ENCODE measurements at regions not wholly inside any gene's neighbourhood (a gene's known extent, or its start where the extent isn't known, plus 50 kb on each side); places are given as distances from the start of the nearest gene placed in this dataset.

DNA sequence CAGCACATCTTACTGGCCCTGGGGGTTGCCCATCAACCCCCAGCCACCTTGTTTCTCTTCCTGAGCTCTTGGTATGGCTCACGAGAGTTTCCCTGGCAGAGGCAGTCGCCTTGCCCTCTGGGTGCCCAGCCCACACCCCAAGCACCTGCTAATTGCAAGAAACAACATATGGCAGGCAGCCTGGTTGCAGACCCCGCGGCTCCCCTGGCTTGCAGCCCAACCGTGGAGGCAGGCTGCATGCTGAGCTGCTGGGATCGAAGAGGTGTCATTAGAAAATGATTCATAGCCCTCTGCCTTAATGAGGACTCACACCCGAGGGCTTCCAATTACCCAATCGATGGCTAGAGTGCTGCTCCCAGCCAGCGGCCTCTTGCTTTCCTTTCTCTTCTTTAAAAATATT, 115.7 kb downstream of the TMEM114 start:
- CTCF ChIA-PET: no interaction called here
- no peak overlapping the region for H3K4me3 Mint-ChIP-seq
- no peak for DNase-seq

DNA sequence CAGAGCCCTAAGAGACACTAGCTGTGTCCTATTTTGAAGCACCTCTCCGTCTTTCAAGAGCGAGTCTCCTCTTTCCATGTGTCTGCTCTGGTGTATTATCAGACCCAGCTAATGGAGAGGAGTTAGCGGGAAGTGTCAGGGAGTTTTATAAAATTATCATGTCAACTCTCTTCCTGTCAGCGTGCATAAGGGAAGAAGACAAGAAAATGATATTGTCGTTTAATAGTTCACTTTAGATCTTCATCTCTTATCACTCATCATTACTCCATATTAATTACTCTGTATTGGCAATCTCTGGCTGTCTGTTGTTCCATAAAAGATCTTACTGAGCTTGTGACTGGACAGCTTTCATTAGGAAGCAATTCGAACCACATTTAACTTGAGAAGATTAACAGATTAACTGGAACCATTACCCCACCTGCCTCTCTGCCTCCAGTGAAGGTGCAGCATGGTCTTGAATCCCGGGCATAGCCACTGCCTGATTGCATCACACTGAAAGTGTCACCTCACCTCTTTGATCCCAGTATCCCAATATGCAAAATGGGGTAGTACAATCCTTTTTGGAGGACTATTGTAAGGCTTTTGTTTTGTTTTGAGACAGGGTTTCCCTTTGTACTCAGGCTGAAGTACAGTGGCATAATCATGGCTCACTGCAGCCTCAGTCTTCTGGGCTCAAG, 121.1 kb downstream of the TMEM114 start:
- H3K36me3 Mint-ChIP-seq: no peaks in the 10 kb centered on the region
- no peak for DNase-seq
- no peak overlapping the region for H3K4me3 ChIP-seq (ENCODE audit: low read length)
- ChIA-PET POLR2A (no interaction called here), CTCF (no interaction called here)
- H3K9me3 Mint-ChIP-seq: peaks cover 2 to 9% (median 6%) of the 10 kb centered on the region in 5 donors
- H3K27ac ChIP-seq (ENCODE audit: low read depth, low read length): no peak overlapping the region
- H3K27me3 ChIP-seq (ENCODE audit: insufficient read depth, low read length, poor library complexity, severe bottlenecking): no peaks in the 10 kb centered on the region
- no peak overlapping the region for H3K4me3 Mint-ChIP-seq
- no peaks in the 10 kb centered on the region for H3K4me1 Mint-ChIP-seq
- no peak overlapping the region for H3K27ac Mint-ChIP-seq
- no peaks in the 10 kb centered on the region for H3K9me3 ChIP-seq (ENCODE audit: low read length)
- H3K27me3 Mint-ChIP-seq: peaks cover 0 to 7% of the 10 kb centered on the region in 2 donors
- H3K36me3 ChIP-seq (ENCODE audit: insufficient read depth, low read length): no peaks in the 10 kb centered on the region
- no peaks in the 10 kb centered on the region for H3K4me1 ChIP-seq (ENCODE audit: insufficient read depth, low read length)

More for the DNA sequence above, 115.7 kb downstream of the TMEM114 start:
- Mint-ChIP-seq H3K9me3 (peaks cover 0 to 3% (median 0%) of the 10 kb centered on the region in 5 donors), H3K27me3 (no peaks in the 10 kb centered on the region), H3K36me3 (no peaks in the 10 kb centered on the region), H3K4me1 (no peaks in the 10 kb centered on the region), H3K27ac (no peak overlapping the region)
- Histone ChIP-seq H3K27ac (ENCODE audit: low read depth, low read length) (no peak overlapping the region), H3K27me3 (ENCODE audit: insufficient read depth, low read length, poor library complexity, severe bottlenecking) (no peaks in the 10 kb centered on the region), H3K4me3 (ENCODE audit: low read length) (no peak overlapping the region), H3K4me1 (ENCODE audit: insufficient read depth, low read length) (no peaks in the 10 kb centered on the region), H3K9me3 (ENCODE audit: low read length) (no peaks in the 10 kb centered on the region), H3K36me3 (ENCODE audit: insufficient read depth, low read length) (no peaks in the 10 kb centered on the region)
- POLR2A ChIA-PET: no interaction called here

DNA sequence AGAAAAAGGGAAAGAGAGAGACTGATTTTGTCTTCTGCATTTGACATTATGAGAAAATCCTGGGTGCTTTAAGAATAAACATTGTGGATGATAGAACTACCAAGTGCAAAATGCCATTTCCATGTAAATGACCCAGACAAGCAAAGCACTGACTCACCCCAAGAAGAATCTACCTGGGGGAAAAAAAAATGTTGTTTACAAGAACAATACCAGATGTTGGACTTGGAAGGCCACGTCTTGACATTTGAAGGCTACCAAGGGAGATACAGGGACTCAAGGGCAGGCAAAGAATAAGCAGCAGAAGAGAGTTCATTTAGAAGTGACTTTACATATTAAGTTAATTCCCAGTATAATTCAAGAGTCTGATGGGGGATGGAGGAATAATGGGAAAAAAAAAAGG, 125.3 kb downstream of the TMEM114 start:
- Histone ChIP-seq H3K4me3 (ENCODE audit: low read length) (no peak overlapping the region), H3K4me1 (ENCODE audit: insufficient read depth, low read length) (no peaks in the 10 kb centered on the region), H3K27ac (ENCODE audit: low read depth, low read length) (no peak overlapping the region), H3K36me3 (ENCODE audit: insufficient read depth, low read length) (no peaks in the 10 kb centered on the region), H3K9me3 (ENCODE audit: low read length) (no peaks in the 10 kb centered on the region), H3K27me3 (ENCODE audit: insufficient read depth, low read length, poor library complexity, severe bottlenecking) (no peaks in the 10 kb centered on the region)
- peaks cover 2 to 9% (median 5%) of the 10 kb centered on the region in 5 donors for H3K9me3 Mint-ChIP-seq
- no peaks in the 10 kb centered on the region for H3K36me3 Mint-ChIP-seq
- H3K27ac Mint-ChIP-seq: no peak overlapping the region
- H3K4me1 Mint-ChIP-seq: no peaks in the 10 kb centered on the region
- CTCF ChIA-PET: no interaction called here
- peaks cover 3 to 10% of the 10 kb centered on the region in 2 donors for H3K27me3 Mint-ChIP-seq
- no peak overlapping the region for H3K4me3 Mint-ChIP-seq
- no peak for DNase-seq
- POLR2A ChIA-PET: no interaction called here

DNA sequence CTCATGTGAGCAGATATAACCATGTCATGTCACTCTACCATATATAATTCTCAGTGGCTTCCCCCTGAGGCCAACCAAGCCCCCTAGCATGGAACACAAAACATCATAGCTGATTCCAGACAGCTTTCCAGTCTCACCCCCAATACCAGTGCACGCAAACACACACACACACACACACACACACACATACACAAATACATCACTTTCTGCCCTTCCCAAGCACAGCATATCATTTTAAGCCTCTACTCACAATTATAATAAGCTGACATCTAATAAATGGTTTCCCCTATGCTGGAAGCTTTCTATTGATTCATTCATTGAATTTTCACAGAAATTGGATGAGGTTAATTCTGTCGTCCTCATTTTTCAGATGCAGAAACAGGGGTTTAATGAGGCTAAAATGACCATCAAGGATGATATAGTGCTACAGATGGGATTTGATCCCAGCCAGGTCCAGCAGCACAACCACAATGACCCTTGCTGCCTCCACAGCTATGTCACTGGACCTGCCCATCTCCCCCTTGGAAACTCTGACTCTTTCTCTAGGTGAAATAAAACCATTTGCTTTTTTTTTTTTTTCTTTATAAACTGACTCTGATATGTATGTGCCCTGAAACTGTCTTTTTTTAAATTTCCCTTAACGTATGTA, 131.1 kb downstream of the TMEM114 start:
- peaks cover 3% of the 10 kb centered on the region in 2 donors for H3K27me3 Mint-ChIP-seq
- H3K4me1 Mint-ChIP-seq: no peaks in the 10 kb centered on the region
- peaks cover 0 to 6% (median 2%) of the 10 kb centered on the region in 5 donors for H3K9me3 Mint-ChIP-seq
- Histone ChIP-seq H3K4me1 (ENCODE audit: insufficient read depth, low read length) (no peaks in the 10 kb centered on the region), H3K9me3 (ENCODE audit: low read length) (no peaks in the 10 kb centered on the region), H3K4me3 (ENCODE audit: low read length) (no peak overlapping the region), H3K36me3 (ENCODE audit: insufficient read depth, low read length) (no peaks in the 10 kb centered on the region), H3K27me3 (ENCODE audit: insufficient read depth, low read length, poor library complexity, severe bottlenecking) (no peaks in the 10 kb centered on the region), H3K27ac (ENCODE audit: low read depth, low read length) (no peak overlapping the region)
- H3K27ac Mint-ChIP-seq: peak overlapping the region in 1 of 8 donors; percentile 2
- no peaks in the 10 kb centered on the region for H3K36me3 Mint-ChIP-seq
- POLR2A ChIA-PET: no interaction called here
- CTCF ChIA-PET: no interaction called here
- no peak for DNase-seq
- H3K4me3 Mint-ChIP-seq: no peak overlapping the region

DNA sequence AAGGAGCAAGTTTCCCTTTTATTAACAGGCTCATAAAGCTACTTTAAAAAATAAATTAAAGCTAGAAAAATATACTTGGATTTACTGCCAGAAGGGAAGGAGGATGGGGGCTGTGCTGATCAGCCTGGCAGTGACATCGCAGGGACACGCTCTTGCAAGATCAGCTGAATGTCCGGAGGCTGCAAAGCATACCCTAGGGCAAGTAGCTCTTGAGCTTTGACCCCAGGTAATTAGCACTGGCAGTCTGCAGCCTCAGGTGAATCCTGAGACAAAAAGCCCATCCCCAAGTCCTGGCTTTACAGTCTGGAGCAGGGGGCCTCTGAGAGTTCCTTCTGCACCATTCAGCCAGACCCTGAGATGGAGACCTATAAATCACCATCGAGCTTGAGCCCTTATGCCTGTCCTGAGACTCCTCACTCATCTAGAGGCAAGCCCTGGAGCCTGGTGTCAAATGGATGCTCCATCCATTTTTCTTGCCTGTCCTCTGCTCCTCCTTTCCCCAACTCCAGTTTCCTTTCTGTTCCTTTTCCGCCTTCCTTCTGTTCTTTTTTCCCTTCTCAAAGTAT, 131.7 kb downstream of the TMEM114 start:
- no peak overlapping the region for H3K27ac Mint-ChIP-seq
- CTCF ChIA-PET: no interaction called here
- H3K36me3 Mint-ChIP-seq: no peaks in the 10 kb centered on the region
- POLR2A ChIA-PET: no interaction called here
- H3K27me3 ChIP-seq (ENCODE audit: insufficient read depth, low read length, poor library complexity, severe bottlenecking): no peaks in the 10 kb centered on the region
- peaks cover 3% of the 10 kb centered on the region in 2 donors for H3K27me3 Mint-ChIP-seq
- H3K9me3 Mint-ChIP-seq: peaks cover 0 to 6% (median 2%) of the 10 kb centered on the region in 5 donors
- no peaks in the 10 kb centered on the region for H3K9me3 ChIP-seq (ENCODE audit: low read length)
- H3K4me1 ChIP-seq (ENCODE audit: insufficient read depth, low read length): no peaks in the 10 kb centered on the region
- no peaks in the 10 kb centered on the region for H3K36me3 ChIP-seq (ENCODE audit: insufficient read depth, low read length)
- DNase-seq: no peak
- no peaks in the 10 kb centered on the region for H3K4me1 Mint-ChIP-seq
- no peak overlapping the region for H3K4me3 Mint-ChIP-seq
- no peak overlapping the region for H3K27ac ChIP-seq (ENCODE audit: low read depth, low read length)
- no peak overlapping the region for H3K4me3 ChIP-seq (ENCODE audit: low read length)

DNA sequence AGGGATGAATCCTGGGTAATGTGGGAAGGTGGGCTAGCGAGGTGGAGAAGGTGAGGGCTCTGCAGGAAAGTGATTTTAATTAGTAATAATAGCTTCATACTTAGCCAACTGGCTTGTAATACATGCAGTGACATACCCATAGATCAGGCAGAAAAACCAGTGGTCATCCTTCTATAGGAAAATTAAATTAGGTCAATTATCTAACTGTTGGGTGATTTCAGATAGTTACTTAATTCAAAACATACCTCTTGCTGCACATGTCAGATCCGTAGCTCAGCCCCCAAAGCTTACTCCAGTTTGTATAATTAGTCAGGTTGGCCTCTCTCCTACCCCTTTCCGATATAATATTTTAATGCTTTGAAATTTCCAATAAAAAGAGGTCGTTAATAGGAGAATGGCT, 137.0 kb downstream of the TMEM114 start:
- Mint-ChIP-seq H3K27me3 (no peaks in the 10 kb centered on the region), H3K4me3 (no peak overlapping the region), H3K9me3 (peaks cover 0 to 7% (median 0%) of the 10 kb centered on the region in 5 donors), H3K36me3 (no peaks in the 10 kb centered on the region), H3K27ac (no peak overlapping the region), H3K4me1 (no peaks in the 10 kb centered on the region)
- no peak for DNase-seq
- H3K4me1 ChIP-seq (ENCODE audit: insufficient read depth, low read length): no peaks in the 10 kb centered on the region
- ChIA-PET POLR2A (no interaction called here), CTCF (interaction anchor here (1.1 kb wide), 1 partner anchor 9 kb away, joined by 3 read pairs; no protein-coding TSS in a partner anchor)
- no peaks in the 10 kb centered on the region for H3K36me3 ChIP-seq (ENCODE audit: insufficient read depth, low read length)
- no peak overlapping the region for H3K4me3 ChIP-seq (ENCODE audit: low read length)
- no peaks in the 10 kb centered on the region for H3K27me3 ChIP-seq (ENCODE audit: insufficient read depth, low read length, poor library complexity, severe bottlenecking)
- H3K27ac ChIP-seq (ENCODE audit: low read depth, low read length): no peak overlapping the region
- H3K9me3 ChIP-seq (ENCODE audit: low read length): no peaks in the 10 kb centered on the region

DNA sequence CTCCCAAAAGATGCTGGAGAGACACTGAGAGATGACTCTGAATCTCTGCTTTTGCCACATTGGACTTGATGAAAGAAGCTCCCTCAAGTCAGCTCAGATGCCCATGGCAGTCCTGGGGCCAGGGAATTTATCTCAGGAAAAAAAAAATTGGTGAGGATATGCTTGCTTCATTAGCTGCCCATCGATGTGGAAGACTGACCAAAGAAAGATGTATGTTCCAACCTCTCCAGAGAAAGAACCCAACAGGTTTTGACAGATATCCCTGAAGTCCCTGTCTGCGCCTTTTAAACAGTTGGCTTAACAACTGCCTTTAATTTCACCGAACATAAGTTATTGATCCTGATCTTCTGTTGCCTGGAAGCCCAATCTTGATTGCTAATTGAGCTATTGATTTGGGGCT, 137.4 kb downstream of the TMEM114 start:
- no peaks in the 10 kb centered on the region for H3K27me3 Mint-ChIP-seq

DNA sequence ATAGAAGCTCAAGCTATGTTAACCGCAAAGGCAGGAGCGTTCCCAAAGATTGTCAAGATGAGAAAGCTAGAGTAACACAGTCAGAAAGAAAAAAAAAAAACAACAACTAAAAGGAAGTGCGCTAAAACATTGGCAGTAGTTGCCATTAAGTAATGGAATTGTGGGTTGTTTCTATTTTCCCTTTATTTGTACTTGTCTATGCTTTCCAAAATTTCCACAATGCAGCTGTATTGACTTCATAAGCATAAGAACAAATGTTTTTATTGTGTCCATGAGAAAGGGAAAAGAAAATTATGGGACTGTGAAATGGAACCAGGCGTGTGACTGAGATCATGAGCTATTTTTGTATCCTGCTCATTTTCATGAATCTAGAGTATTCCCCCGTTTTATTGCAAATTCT, 153.4 kb downstream of the TMEM114 start:
- Histone ChIP-seq H3K36me3 (ENCODE audit: insufficient read depth, low read length) (no peaks in the 10 kb centered on the region), H3K27me3 (ENCODE audit: insufficient read depth, low read length, poor library complexity, severe bottlenecking) (no peaks in the 10 kb centered on the region), H3K4me1 (ENCODE audit: insufficient read depth, low read length) (no peaks in the 10 kb centered on the region), H3K9me3 (ENCODE audit: low read length) (no peaks in the 10 kb centered on the region), H3K4me3 (ENCODE audit: low read length) (no peak overlapping the region), H3K27ac (ENCODE audit: low read depth, low read length) (no peak overlapping the region)
- Mint-ChIP-seq H3K36me3 (no peaks in the 10 kb centered on the region), H3K27me3 (peaks cover 0 to 2% of the 10 kb centered on the region in 2 donors), H3K4me3 (no peak overlapping the region), H3K4me1 (no peaks in the 10 kb centered on the region), H3K27ac (peak overlapping the region in 1 of 8 donors; percentile 69), H3K9me3 (peaks cover 0 to 3% (median 0%) of the 10 kb centered on the region in 5 donors)
- CTCF ChIA-PET: no interaction called here
- DNase-seq: no peak
- POLR2A ChIA-PET: no interaction called here

More for the DNA sequence above, 137.4 kb downstream of the TMEM114 start:
- no peak for DNase-seq
- Mint-ChIP-seq H3K4me1 (no peaks in the 10 kb centered on the region), H3K36me3 (no peaks in the 10 kb centered on the region), H3K27ac (no peak overlapping the region), H3K9me3 (peaks cover 0 to 7% (median 0%) of the 10 kb centered on the region in 5 donors), H3K4me3 (no peak overlapping the region)
- Histone ChIP-seq H3K4me3 (ENCODE audit: low read length) (no peak overlapping the region), H3K9me3 (ENCODE audit: low read length) (no peaks in the 10 kb centered on the region), H3K36me3 (ENCODE audit: insufficient read depth, low read length) (no peaks in the 10 kb centered on the region), H3K4me1 (ENCODE audit: insufficient read depth, low read length) (no peaks in the 10 kb centered on the region), H3K27me3 (ENCODE audit: insufficient read depth, low read length, poor library complexity, severe bottlenecking) (no peaks in the 10 kb centered on the region), H3K27ac (ENCODE audit: low read depth, low read length) (no peak overlapping the region)
- POLR2A ChIA-PET: no interaction called here
- CTCF ChIA-PET: interaction anchor here (1.1 kb wide), 1 partner anchor 8 kb away, joined by 3 read pairs; no protein-coding TSS in a partner anchor

Data from CD8-positive, alpha-beta memory T cell (primary cell).